Keratinocyte (primary cell): ENCODE measurements at regions not wholly inside any gene's neighbourhood (a gene's known extent, or its start where the extent isn't known, plus 50 kb on each side); places are given as distances from the start of the nearest gene placed in this dataset.

ENCODE experiments used
- DNase-seq: peaks from one replicate; pipeline ENCODE4 v3.0.0-alpha.2; 2011; ENCODE audit warnings: low read depth, missing footprints, low spot score
- FAIRE-seq: peaks from 2 replicates; lab custom pipeline; 2011; peaks lifted over from hg19 to GRCh38; lab: Jason Lieb, UNC
- H2AFZ ChIP-seq: 2 replicates; pipeline ENCODE4 v1.6.0; 2012; ENCODE audit warnings: low read length, control low read depth, inconsistent platforms; ENCODE audit not compliant: control insufficient read depth
- H3K27ac ChIP-seq: 2 replicates; pipeline ENCODE4 v1.5.1; 2011; ENCODE audit warnings: low read length; ENCODE audit not compliant: control insufficient read depth, insufficient read depth
- H3K27me3 ChIP-seq: 3 replicates; pipeline ENCODE4 v1.6.0; 2011; ENCODE audit warnings: low read length; ENCODE audit not compliant: control insufficient read depth, insufficient read depth; ENCODE audit errors: extremely low read depth
- H3K36me3 ChIP-seq, 2 experiments: 2 replicates in 1 of 2; 3 replicates in 1 of 2; pipeline ENCODE4 v1.5.1; 2011; ENCODE audit warnings: low read length in 2 of 2, mild to moderate bottlenecking in 1 of 2; ENCODE audit not compliant: control insufficient read depth in 2 of 2, insufficient read depth in 2 of 2; ENCODE audit errors: extremely low read depth in 1 of 2
- H3K4me1 ChIP-seq: 3 replicates; pipeline ENCODE4 v1.5.1; 2011; ENCODE audit warnings: low read length; ENCODE audit not compliant: control insufficient read depth, insufficient read depth; ENCODE audit errors: extremely low read depth
- H3K4me2 ChIP-seq: 3 replicates; pipeline ENCODE4 v1.6.0; 2011; ENCODE audit warnings: low read depth, low read length; ENCODE audit not compliant: control insufficient read depth, insufficient read depth; ENCODE audit errors: extremely low read depth
- H3K4me3 ChIP-seq, 3 experiments: fragments of 200-600 bp in 1 of 3; sonication (generic) in 1 of 3; 2 replicates in 2 of 3; 3 replicates in 1 of 3; pipeline ENCODE4 v1.5.1; 2011 to 2016; ENCODE audit warnings: low read length in 3 of 3, mild to moderate bottlenecking in 3 of 3, control low read depth in 2 of 3, inconsistent platforms in 1 of 3, low read depth in 1 of 3, mixed read lengths in 1 of 3, mixed run types in 1 of 3, moderate library complexity in 1 of 3; ENCODE audit not compliant: control insufficient read depth in 2 of 3, insufficient read depth in 2 of 3; ENCODE audit errors: extremely low read depth in 1 of 3
- H3K79me2 ChIP-seq: 2 replicates; pipeline ENCODE4 v1.6.0; 2012; ENCODE audit warnings: low read length; ENCODE audit not compliant: control insufficient read depth, insufficient read depth
- H3K9ac ChIP-seq: 3 replicates; pipeline ENCODE4 v1.6.0; 2011; ENCODE audit warnings: low read length; ENCODE audit not compliant: control insufficient read depth, insufficient read depth; ENCODE audit errors: extremely low read depth
- H3K9me1 ChIP-seq: 3 replicates; pipeline ENCODE4 v1.6.0; 2011; ENCODE audit warnings: low read length; ENCODE audit not compliant: control insufficient read depth, insufficient read depth; ENCODE audit errors: extremely low read depth
- H3K9me3 ChIP-seq: 2 replicates; pipeline ENCODE4 v1.5.1; 2012; ENCODE audit warnings: low read depth, low read length; ENCODE audit not compliant: control insufficient read depth
- H4K20me1 ChIP-seq: 3 replicates; pipeline ENCODE4 v1.6.0; 2011; ENCODE audit warnings: low read length; ENCODE audit not compliant: control insufficient read depth, insufficient read depth; ENCODE audit errors: extremely low read depth
- EZH2 ChIP-seq: IDR thresholded peaks from one replicate; pipeline ENCODE4 v1.6.1; 2012; ENCODE audit warnings: inconsistent platforms, mild to moderate bottlenecking, low read length, moderate library complexity
- dilution Hi-C: fragments of 300-500 bp; cut with MboI; formaldehyde crosslinking; loops from one replicate; pipeline ENCODE4 v1.7.0; 2020; ENCODE audit warnings: low sequenced_read_pairs; ENCODE audit not compliant: extremely low pct_ligation_motif_present
- TF ChIP-seq, protein P1 (sequence below), 3 experiments: IDR thresholded peaks in 1 of 3; conservative IDR thresholded peaks in 1 of 3; optimal IDR thresholded peaks in 1 of 3; 2 replicates in 2 of 3; 3 replicates in 1 of 3; pipeline versions ENCODE3 to v1.5.1; 2011; ENCODE audit warnings: low read length in 3 of 3, mild to moderate bottlenecking in 3 of 3, moderate library complexity in 2 of 3, control low read depth in 1 of 3, inconsistent platforms in 1 of 3; ENCODE audit not compliant: insufficient read depth in 2 of 3; ENCODE audit errors: extremely low read depth in 1 of 3

DNA sequence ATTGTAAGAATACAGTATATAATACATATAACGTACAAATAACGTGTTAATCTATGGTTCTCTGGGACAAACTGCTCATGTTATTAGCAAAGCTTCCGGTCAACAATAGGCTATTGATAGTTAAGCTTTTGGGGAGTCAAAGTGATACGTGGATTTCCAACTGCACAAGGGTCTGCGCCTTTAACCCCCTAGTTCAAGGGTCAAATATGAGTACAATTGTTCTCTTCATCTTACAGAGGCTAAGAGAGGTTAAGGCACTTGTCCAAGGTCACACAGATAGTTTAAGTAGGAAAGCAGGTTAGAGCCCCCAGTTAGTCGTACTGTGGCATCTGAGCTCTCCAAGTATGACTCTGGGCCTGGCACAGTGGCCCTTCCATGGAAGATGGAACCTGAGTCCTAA is 204.3 kb upstream of the KRR1 start:
- dilution Hi-C loops: no loop called here
- peak overlapping the region; percentile 10 for H3K27ac ChIP-seq
- no peaks in the 10 kb centered on the region for H3K79me2 ChIP-seq
- no peaks in the 10 kb centered on the region for H3K27me3 ChIP-seq
- H3K4me3 ChIP-seq: no peak overlapping the region
- FAIRE-seq (no peak), DNase-seq (no peak)
- H3K4me2 ChIP-seq: no peak overlapping the region
- no peaks in the 10 kb centered on the region for H3K36me3 ChIP-seq
- H3K4me1 ChIP-seq: peaks cover 56% of the 10 kb centered on the region
- H4K20me1 ChIP-seq: no peaks in the 10 kb centered on the region
- H3K9me3 ChIP-seq: no peaks in the 10 kb centered on the region
- H2AFZ ChIP-seq: no peak overlapping the region
- no peaks in the 10 kb centered on the region for H3K9me1 ChIP-seq
- no peak overlapping the region for H3K9ac ChIP-seq
- TF ChIP-seq EZH2: no peak
- TF ChIP-seq, protein P1, sequence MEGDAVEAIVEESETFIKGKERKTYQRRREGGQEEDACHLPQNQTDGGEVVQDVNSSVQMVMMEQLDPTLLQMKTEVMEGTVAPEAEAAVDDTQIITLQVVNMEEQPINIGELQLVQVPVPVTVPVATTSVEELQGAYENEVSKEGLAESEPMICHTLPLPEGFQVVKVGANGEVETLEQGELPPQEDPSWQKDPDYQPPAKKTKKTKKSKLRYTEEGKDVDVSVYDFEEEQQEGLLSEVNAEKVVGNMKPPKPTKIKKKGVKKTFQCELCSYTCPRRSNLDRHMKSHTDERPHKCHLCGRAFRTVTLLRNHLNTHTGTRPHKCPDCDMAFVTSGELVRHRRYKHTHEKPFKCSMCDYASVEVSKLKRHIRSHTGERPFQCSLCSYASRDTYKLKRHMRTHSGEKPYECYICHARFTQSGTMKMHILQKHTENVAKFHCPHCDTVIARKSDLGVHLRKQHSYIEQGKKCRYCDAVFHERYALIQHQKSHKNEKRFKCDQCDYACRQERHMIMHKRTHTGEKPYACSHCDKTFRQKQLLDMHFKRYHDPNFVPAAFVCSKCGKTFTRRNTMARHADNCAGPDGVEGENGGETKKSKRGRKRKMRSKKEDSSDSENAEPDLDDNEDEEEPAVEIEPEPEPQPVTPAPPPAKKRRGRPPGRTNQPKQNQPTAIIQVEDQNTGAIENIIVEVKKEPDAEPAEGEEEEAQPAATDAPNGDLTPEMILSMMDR (optimal IDR thresholded peaks at IDR 0.05 in 1 of 3, IDR thresholded peaks at IDR 0.05 in 1 of 3, conservative IDR thresholded peaks at IDR 0.05 in 1 of 3; ENCODE audit: extremely low read depth in 1 of 3, insufficient read depth in 2 of 3, low read length in 3 of 3): no peak

DNA sequence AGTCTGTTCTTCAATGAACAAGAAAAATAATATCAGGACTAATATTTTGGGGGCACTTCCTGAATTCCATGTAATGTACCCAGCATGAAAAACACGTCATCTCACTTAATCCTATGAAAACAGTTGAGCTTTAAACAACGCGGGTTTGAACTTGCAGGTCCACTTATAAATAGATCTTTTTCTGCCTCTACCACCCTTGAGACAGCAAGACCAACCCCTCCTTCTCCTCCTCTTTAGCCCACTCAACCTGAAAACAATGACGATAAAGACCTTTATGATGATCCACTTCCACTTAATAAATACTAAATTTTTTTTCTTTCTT is 203.9 kb upstream of the KRR1 start:
- no peaks in the 10 kb centered on the region for H4K20me1 ChIP-seq
- H3K79me2 ChIP-seq: no peaks in the 10 kb centered on the region
- peak overlapping the region; percentile 74 for H3K27ac ChIP-seq
- no peaks in the 10 kb centered on the region for H3K9me3 ChIP-seq
- no peak for TF ChIP-seq EZH2
- TF ChIP-seq, protein P1 (optimal IDR thresholded peaks at IDR 0.05 in 1 of 3, IDR thresholded peaks at IDR 0.05 in 1 of 3, conservative IDR thresholded peaks at IDR 0.05 in 1 of 3; ENCODE audit: extremely low read depth in 1 of 3, insufficient read depth in 2 of 3, low read length in 3 of 3): no peak
- no peak overlapping the region for H2AFZ ChIP-seq
- H3K4me1 ChIP-seq: peaks cover 52% of the 10 kb centered on the region
- H3K4me2 ChIP-seq: no peak overlapping the region
- dilution Hi-C loops: no loop called here
- H3K9me1 ChIP-seq: no peaks in the 10 kb centered on the region
- H3K9ac ChIP-seq: peak overlapping the region; percentile 11
- no peak overlapping the region for H3K4me3 ChIP-seq
- H3K27me3 ChIP-seq: no peaks in the 10 kb centered on the region
- DNase-seq (no peak), FAIRE-seq (no peak)
- no peaks in the 10 kb centered on the region for H3K36me3 ChIP-seq
